ENCODE measurements at regions not wholly inside any gene's neighbourhood (a gene's known extent, or its start where the extent isn't known, plus 50 kb on each side); places are given as distances from the start of the nearest gene placed in this dataset.
A peak's percentile ranks its signal among the peaks of the same experiment; 100 is the strongest.

GRCh38 chr3:83934192-83935021 lies 1024.4 kb upstream of the CADM2 start:
- Histone ChIP-seq H3K27me3 (replicated peaks) (no peaks in the 10 kb centered on the region), H3K4me3 (ENCODE audit: low read depth, low read length) (no peak overlapping the region), H3K36me3 (replicated peaks) (no peaks in the 10 kb centered on the region), H3K27ac (no peak overlapping the region)
- no peak for DNase-seq
- no peak for TF ChIP-seq CTCF (IDR thresholded peaks at IDR 0.05; ENCODE audit: low read depth, low read length, missing control alignments)
- in situ Hi-C loops (cut with HindIII; ENCODE audit: low pct_ligation_motif_present, low sequenced_read_pairs): no loop called here

GRCh38 chr3:83938491-83938890 lies 1020.3 kb upstream of the CADM2 start:
- Histone ChIP-seq H3K27me3 (replicated peaks) (no peaks in the 10 kb centered on the region), H3K36me3 (replicated peaks) (no peaks in the 10 kb centered on the region), H3K27ac (no peak overlapping the region), H3K4me3 (ENCODE audit: low read depth, low read length) (no peak overlapping the region)
- TF ChIP-seq CTCF (IDR thresholded peaks at IDR 0.05; ENCODE audit: low read depth, low read length, missing control alignments): no peak
- no peak for DNase-seq
- in situ Hi-C loops (cut with HindIII; ENCODE audit: low pct_ligation_motif_present, low sequenced_read_pairs): no loop called here

GRCh38 chr3:83941990-83942745 lies 1016.6 kb upstream of the CADM2 start:
- no peaks in the 10 kb centered on the region for H3K36me3 ChIP-seq (replicated peaks)
- in situ Hi-C loops (cut with HindIII; ENCODE audit: low pct_ligation_motif_present, low sequenced_read_pairs): no loop called here
- no peaks in the 10 kb centered on the region for H3K27me3 ChIP-seq (replicated peaks)
- DNase-seq: no peak
- no peak overlapping the region for H3K27ac ChIP-seq
- no peak overlapping the region for H3K4me3 ChIP-seq (ENCODE audit: low read depth, low read length)
- TF ChIP-seq CTCF (IDR thresholded peaks at IDR 0.05; ENCODE audit: low read depth, low read length, missing control alignments): no peak

GRCh38 chr3:83946049-83946448 lies 1012.7 kb upstream of the CADM2 start:
- no peaks in the 10 kb centered on the region for H3K36me3 ChIP-seq (replicated peaks)
- in situ Hi-C loops (cut with HindIII; ENCODE audit: low pct_ligation_motif_present, low sequenced_read_pairs): no loop called here
- no peaks in the 10 kb centered on the region for H3K27me3 ChIP-seq (replicated peaks)
- no peak overlapping the region for H3K4me3 ChIP-seq (ENCODE audit: low read depth, low read length)
- no peak overlapping the region for H3K27ac ChIP-seq
- DNase-seq: no peak
- TF ChIP-seq CTCF (IDR thresholded peaks at IDR 0.05; ENCODE audit: low read depth, low read length, missing control alignments): no peak

GRCh38 chr3:83946554-83946953 lies 1012.2 kb upstream of the CADM2 start:
- in situ Hi-C loops (cut with HindIII; ENCODE audit: low pct_ligation_motif_present, low sequenced_read_pairs): no loop called here
- Histone ChIP-seq H3K27me3 (replicated peaks) (no peaks in the 10 kb centered on the region), H3K27ac (no peak overlapping the region), H3K4me3 (ENCODE audit: low read depth, low read length) (no peak overlapping the region), H3K36me3 (replicated peaks) (no peaks in the 10 kb centered on the region)
- no peak for DNase-seq
- peak; percentile 49 for TF ChIP-seq CTCF (IDR thresholded peaks at IDR 0.05; ENCODE audit: low read depth, low read length, missing control alignments)

Measured in brain microvascular endothelial cell (primary cell).